Progenitor cell of endocrine pancreas (in vitro differentiated cells): ENCODE measurements at regions not wholly inside any gene's neighbourhood (a gene's known extent, or its start where the extent isn't known, plus 50 kb on each side); places are given as distances from the start of the nearest gene placed in this dataset.
A peak's percentile ranks its signal among the peaks of the same experiment; 100 is the strongest.

Experiments
- DNase-seq: peaks from one replicate; pipeline ENCODE4 v3.0.0; 2021; ENCODE audit warnings: low spot score; ENCODE audit not compliant: unreplicated experiment
- H3K27ac Mint-ChIP-seq: 2 replicates; pipeline ENCODE4 v1.8.0; 2021; ENCODE audit warnings: mild to moderate bottlenecking, moderate library complexity, mixed read lengths
- H3K27me3 Mint-ChIP-seq: 2 replicates; pipeline ENCODE4 v1.8.0; 2021; ENCODE audit warnings: mixed read lengths
- H3K36me3 Mint-ChIP-seq: 2 replicates; pipeline ENCODE4 v1.8.0; 2022; ENCODE audit warnings: mixed read lengths; ENCODE audit not compliant: insufficient read depth
- H3K4me1 Mint-ChIP-seq: 2 replicates; pipeline ENCODE4 v1.8.0; 2021; ENCODE audit warnings: low read depth, mixed read lengths
- H3K4me3 Mint-ChIP-seq: 2 replicates; pipeline ENCODE4 v1.8.0; 2021; ENCODE audit warnings: low read depth, mild to moderate bottlenecking, moderate library complexity, mixed read lengths
- H3K9me3 Mint-ChIP-seq: 2 replicates; pipeline ENCODE4 v1.8.0; 2021; ENCODE audit warnings: low read depth, mixed read lengths
- CTCF ChIP-seq: fragments of 200-600 bp; sonication (generic); IDR thresholded peaks from one replicate; pipeline ENCODE4 v1.5.0; 2021; ENCODE audit warnings: antibody characterized with exemption, mild to moderate bottlenecking; ENCODE audit not compliant: unreplicated experiment

- no peak overlapping the region for H3K4me3 Mint-ChIP-seq
- peaks cover 11% of the 10 kb centered on the region for H3K27me3 Mint-ChIP-seq
- peaks cover 4% of the 10 kb centered on the region for H3K9me3 Mint-ChIP-seq
- peaks cover 17% of the 10 kb centered on the region for H3K4me1 Mint-ChIP-seq
- no peak for DNase-seq
- H3K27ac Mint-ChIP-seq: peak overlapping the region; percentile 47
- TF ChIP-seq CTCF: no peak
- H3K36me3 Mint-ChIP-seq: no peaks in the 10 kb centered on the region
Observed at GRCh38 chr1:232704694-232705680, 75.1 kb upstream of the SIPA1L2 start.

- no peak for DNase-seq
- H3K36me3 Mint-ChIP-seq: no peaks in the 10 kb centered on the region
- peaks cover 11% of the 10 kb centered on the region for H3K27me3 Mint-ChIP-seq
- TF ChIP-seq CTCF: no peak
- no peak overlapping the region for H3K4me3 Mint-ChIP-seq
- H3K27ac Mint-ChIP-seq: no peak overlapping the region
- H3K9me3 Mint-ChIP-seq: peaks cover 4% of the 10 kb centered on the region
- peaks cover 17% of the 10 kb centered on the region for H3K4me1 Mint-ChIP-seq
Observed at GRCh38 chr1:232705815-232706575, 76.1 kb upstream of the SIPA1L2 start.

- TF ChIP-seq CTCF: no peak
- Mint-ChIP-seq H3K27ac (no peak overlapping the region), H3K4me1 (peaks cover 17% of the 10 kb centered on the region), H3K4me3 (no peak overlapping the region), H3K36me3 (no peaks in the 10 kb centered on the region), H3K9me3 (no peaks in the 10 kb centered on the region), H3K27me3 (peaks cover 8% of the 10 kb centered on the region)
- no peak for DNase-seq
Observed at GRCh38 chr1:232707142-232707541, 77.2 kb upstream of the SIPA1L2 start.

GRCh38 chr1:232709386-232709785 is 79.5 kb upstream of the SIPA1L2 start:
- no peaks in the 10 kb centered on the region for H3K27me3 Mint-ChIP-seq
- no peak overlapping the region for H3K27ac Mint-ChIP-seq
- DNase-seq: no peak
- peaks cover 8% of the 10 kb centered on the region for H3K4me1 Mint-ChIP-seq
- no peaks in the 10 kb centered on the region for H3K36me3 Mint-ChIP-seq
- H3K9me3 Mint-ChIP-seq: peaks cover 3% of the 10 kb centered on the region
- no peak overlapping the region for H3K4me3 Mint-ChIP-seq
- no peak for TF ChIP-seq CTCF

- DNase-seq: no peak
- Mint-ChIP-seq H3K27me3 (no peaks in the 10 kb centered on the region), H3K4me3 (no peak overlapping the region), H3K27ac (no peak overlapping the region), H3K9me3 (peaks cover 4% of the 10 kb centered on the region), H3K4me1 (no peaks in the 10 kb centered on the region), H3K36me3 (no peaks in the 10 kb centered on the region)
- TF ChIP-seq CTCF: no peak
Observed at GRCh38 chr1:232711996-232712395, 82.1 kb upstream of the SIPA1L2 start.
